Subcutaneous abdominal adipose tissue (tissue), 5 donors: ENCODE measurements at regions not wholly inside any gene's neighbourhood (a gene's known extent, or its start where the extent isn't known, plus 50 kb on each side); places are given as distances from the start of the nearest gene placed in this dataset.

ENCODE experiments used
- H3K27ac ChIP-seq: one replicate; pipeline ENCODE4 v1.7.0; 2013; ENCODE audit warnings: low read depth, mild to moderate bottlenecking, inconsistent platforms, low read length, moderate library complexity
- H3K27me3 ChIP-seq, 5 donors: one replicate each; pipeline ENCODE4 v1.7.0; 2013; ENCODE audit warnings: low read length in 5 of 5, inconsistent platforms in 1 of 5; ENCODE audit not compliant: control insufficient read depth in 5 of 5, insufficient read depth in 4 of 5
- H3K36me3 ChIP-seq, 5 donors: one replicate each; pipeline ENCODE4 v1.7.0; 2013; ENCODE audit warnings: low read length in 5 of 5; ENCODE audit not compliant: control insufficient read depth in 5 of 5, insufficient read depth in 5 of 5
- H3K4me1 ChIP-seq, 5 donors: one replicate each; pipeline ENCODE4 v1.7.0; 2013; ENCODE audit warnings: low read length in 5 of 5, mild to moderate bottlenecking in 3 of 5, moderate library complexity in 1 of 5; ENCODE audit not compliant: control insufficient read depth in 5 of 5, insufficient read depth in 5 of 5
- H3K4me3 ChIP-seq, 5 donors: one replicate each; pipeline ENCODE4 v1.7.0; 2013; ENCODE audit warnings: low read length in 5 of 5, low read depth in 1 of 5
- H3K9ac ChIP-seq, 5 donors: one replicate each; pipeline ENCODE4 v1.7.0; 2013; ENCODE audit warnings: low read length in 5 of 5, mild to moderate bottlenecking in 4 of 5, moderate library complexity in 3 of 5
- H3K9me3 ChIP-seq, 5 donors: one replicate each; pipeline ENCODE4 v1.7.0; 2013; ENCODE audit warnings: low read length in 5 of 5; ENCODE audit not compliant: control insufficient read depth in 5 of 5
- donor health status: healthy.
- donor health status: healthy.
- donor health status: healthy.
- donor health status: healthy.
- donor health status: healthy.

DNA sequence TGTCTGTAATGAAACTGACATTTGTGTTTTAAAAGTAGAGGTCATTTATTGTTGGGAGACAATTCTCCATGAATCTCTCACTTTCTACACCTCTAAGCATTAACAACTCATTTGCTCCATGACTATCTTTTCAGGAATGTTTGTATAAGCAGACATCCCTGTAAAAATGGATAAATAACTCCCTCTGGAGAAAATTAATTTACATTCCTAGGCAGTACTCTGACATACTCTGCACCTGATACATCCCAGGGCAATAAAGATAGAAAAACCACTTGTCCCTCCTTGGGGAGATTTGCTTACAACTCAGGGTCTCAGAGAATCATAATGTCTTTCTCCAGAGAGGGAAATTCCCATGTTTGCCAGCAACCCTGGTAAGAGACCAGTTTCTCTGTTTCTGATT lies 1037.7 kb upstream of the SLC39A10 start:
- Histone ChIP-seq H3K9me3 (peaks cover 0 to 4% (median 0%) of the 10 kb centered on the region in 5 donors), H3K4me3 (no peak overlapping the region), H3K27me3 (no peaks in the 10 kb centered on the region), H3K27ac (no peak overlapping the region), H3K9ac (no peak overlapping the region), H3K36me3 (no peaks in the 10 kb centered on the region), H3K4me1 (no peaks in the 10 kb centered on the region)

DNA sequence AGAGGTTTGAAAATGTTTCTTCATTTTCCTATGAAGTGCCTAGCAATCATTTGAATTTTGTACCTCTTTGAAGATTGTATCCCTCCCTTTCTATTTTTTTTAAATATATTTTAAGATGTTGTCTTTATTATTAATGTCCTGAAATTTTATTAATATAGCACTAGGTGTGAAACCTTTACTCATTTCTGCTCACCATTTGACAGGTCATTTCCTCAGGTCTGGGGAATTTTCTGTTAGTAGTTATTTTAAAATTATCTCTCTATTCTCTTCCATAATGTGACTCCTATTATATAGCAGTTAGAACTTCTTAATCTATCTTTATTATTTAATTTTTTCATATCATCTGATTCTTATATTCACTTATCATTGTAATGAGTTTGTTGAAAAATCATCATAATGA lies 1038.6 kb upstream of the SLC39A10 start:
- no peak overlapping the region for H3K27ac ChIP-seq
- no peak overlapping the region for H3K4me3 ChIP-seq
- H3K36me3 ChIP-seq: no peaks in the 10 kb centered on the region
- no peak overlapping the region for H3K9ac ChIP-seq
- peaks cover 0 to 4% (median 0%) of the 10 kb centered on the region in 5 donors for H3K9me3 ChIP-seq
- H3K27me3 ChIP-seq: no peaks in the 10 kb centered on the region
- no peaks in the 10 kb centered on the region for H3K4me1 ChIP-seq

DNA sequence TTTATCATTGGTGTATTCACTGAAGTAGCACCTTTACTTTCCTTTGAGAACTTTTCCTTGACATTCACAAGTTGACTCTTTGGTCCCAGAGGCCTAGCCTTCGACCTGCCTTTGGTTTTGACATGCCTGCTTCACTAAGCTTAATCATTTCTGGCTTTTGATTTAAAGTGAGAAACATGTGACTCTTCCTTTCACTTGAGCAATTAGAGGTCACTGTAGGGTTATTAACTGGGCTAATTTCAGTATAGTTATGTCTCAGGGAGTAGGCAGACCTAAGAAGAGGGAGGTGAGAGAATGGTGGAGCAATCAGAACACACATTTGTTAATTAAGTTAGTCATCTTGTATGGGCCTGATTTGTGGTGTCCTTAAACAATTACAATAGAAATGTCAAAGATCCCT lies 1040.7 kb upstream of the SLC39A10 start:
- Histone ChIP-seq H3K4me1 (no peaks in the 10 kb centered on the region), H3K27me3 (no peaks in the 10 kb centered on the region), H3K9me3 (peaks cover 0 to 5% (median 3%) of the 10 kb centered on the region in 5 donors), H3K36me3 (no peaks in the 10 kb centered on the region), H3K27ac (no peak overlapping the region), H3K4me3 (no peak overlapping the region), H3K9ac (no peak overlapping the region)

DNA sequence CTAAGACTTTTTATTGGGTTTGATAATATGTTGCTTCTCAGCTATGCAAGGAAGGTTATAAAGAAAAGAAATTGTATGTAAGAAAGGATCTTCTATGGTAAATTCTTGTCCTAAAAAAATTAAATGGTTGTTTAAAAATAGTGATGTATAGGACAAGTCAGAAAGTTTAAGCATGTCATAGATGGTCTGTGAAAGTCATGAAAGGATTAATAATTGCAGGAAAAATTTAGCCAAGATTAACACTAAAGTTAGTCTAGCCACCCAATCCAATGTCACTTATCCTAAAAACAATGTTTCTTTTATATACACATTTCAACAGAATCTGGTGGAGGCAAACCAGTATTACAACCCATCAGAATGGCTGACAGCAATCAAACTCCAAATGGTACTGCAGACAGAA lies 1046.7 kb upstream of the SLC39A10 start:
- no peaks in the 10 kb centered on the region for H3K4me1 ChIP-seq
- H3K27me3 ChIP-seq: no peaks in the 10 kb centered on the region

DNA sequence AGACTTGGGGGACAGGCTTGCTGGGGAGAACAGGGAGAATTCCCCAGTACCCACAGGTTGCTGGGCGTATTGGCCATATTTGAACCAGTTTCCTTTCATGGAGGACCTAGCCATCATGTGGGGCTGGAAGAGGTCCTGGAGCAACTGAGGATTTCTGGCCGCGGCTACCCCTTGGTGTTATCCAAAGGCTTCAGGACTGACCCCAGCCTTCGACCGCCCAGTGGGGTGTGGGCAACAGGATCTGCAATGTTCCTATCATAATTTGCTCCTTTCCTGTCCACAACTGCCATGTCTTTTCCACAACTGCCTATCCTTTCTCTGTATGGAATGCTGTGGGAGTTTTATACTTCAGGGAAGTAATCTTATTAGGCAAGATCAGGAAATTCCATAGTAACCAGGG lies 1053.6 kb upstream of the SLC39A10 start:
- no peaks in the 10 kb centered on the region for H3K36me3 ChIP-seq
- H3K27me3 ChIP-seq: no peaks in the 10 kb centered on the region
- H3K27ac ChIP-seq: no peak overlapping the region
- no peak overlapping the region for H3K9ac ChIP-seq
- H3K4me1 ChIP-seq: no peaks in the 10 kb centered on the region
- H3K4me3 ChIP-seq: no peak overlapping the region
- peaks cover 0 to 9% (median 5%) of the 10 kb centered on the region in 5 donors for H3K9me3 ChIP-seq

More for the DNA sequence above, 1046.7 kb upstream of the SLC39A10 start:
- no peaks in the 10 kb centered on the region for H3K36me3 ChIP-seq
- no peak overlapping the region for H3K4me3 ChIP-seq
- peaks cover 0 to 11% (median 8%) of the 10 kb centered on the region in 5 donors for H3K9me3 ChIP-seq
- H3K9ac ChIP-seq: no peak overlapping the region
- H3K27ac ChIP-seq: no peak overlapping the region

DNA sequence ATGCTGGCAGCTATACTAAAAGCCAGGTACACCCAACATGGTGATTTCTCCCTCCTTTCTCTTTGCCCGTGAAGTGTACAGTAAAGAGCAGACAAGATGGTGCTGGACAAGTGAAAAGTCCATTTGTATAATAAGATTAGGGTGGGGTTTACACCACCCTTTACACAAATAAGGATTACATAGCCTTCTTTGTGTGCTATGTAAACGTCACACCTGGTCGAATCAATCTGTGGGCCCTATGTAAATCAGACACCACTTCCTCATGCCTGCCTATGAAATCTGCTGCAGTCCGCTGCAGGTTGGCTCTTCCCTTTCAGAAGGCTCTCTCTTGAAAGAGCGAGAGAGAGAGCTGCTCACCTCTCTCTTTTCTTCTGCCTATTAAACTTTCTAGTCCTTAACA lies 1054.3 kb upstream of the SLC39A10 start:
- H3K9me3 ChIP-seq: peaks cover 0 to 9% (median 5%) of the 10 kb centered on the region in 5 donors
- H3K27ac ChIP-seq: no peak overlapping the region
- no peaks in the 10 kb centered on the region for H3K4me1 ChIP-seq
- H3K36me3 ChIP-seq: no peaks in the 10 kb centered on the region
- no peak overlapping the region for H3K4me3 ChIP-seq
- H3K9ac ChIP-seq: no peak overlapping the region
- no peaks in the 10 kb centered on the region for H3K27me3 ChIP-seq

DNA sequence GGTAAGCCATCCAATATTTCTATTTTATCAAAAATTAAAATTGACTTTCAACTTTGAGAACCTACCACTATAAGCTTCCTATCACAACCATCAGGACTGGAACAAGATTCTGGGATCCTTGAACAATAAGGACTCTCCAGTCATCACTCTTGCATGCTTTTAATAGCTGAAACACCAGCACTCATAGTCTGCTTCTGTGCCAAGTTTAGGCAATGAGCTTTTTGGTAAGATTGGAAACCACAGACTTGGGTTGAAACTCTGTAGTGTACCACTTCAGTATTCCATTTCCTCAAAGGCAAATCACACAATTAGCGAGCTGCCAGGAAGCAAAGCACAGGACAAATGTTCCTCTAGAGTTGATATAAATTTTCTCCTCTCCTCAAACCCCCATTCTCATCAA lies 1065.8 kb upstream of the SLC39A10 start:
- Histone ChIP-seq H3K9me3 (peaks cover 0 to 3% (median 0%) of the 10 kb centered on the region in 5 donors), H3K27me3 (no peaks in the 10 kb centered on the region), H3K27ac (no peak overlapping the region), H3K4me3 (no peak overlapping the region), H3K9ac (no peak overlapping the region), H3K36me3 (no peaks in the 10 kb centered on the region), H3K4me1 (no peaks in the 10 kb centered on the region)

DNA sequence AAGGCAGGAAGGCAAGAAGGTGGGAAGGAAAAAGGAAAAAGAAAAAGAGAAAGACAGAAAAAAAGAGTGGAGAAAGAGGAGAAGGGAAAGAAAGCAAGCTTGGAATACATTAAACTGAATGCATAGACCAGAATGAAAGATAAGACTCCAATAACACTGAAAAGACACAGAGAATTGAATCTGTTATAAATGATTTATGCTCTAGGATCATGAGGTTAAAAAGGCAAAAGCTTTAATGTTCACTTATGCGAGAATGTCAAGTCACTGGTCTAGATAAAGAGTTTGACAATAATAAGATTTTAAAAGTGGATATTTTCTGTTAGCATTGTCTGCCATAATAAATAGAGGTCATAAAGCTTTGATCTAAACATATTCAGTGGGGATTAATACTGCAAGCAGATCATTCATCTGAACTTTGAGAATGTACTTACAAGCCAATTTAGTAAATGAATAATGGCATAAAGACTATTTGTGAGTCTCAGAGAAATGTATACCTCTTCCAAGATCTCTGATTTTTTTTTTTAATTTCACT lies 1069.2 kb upstream of the SLC39A10 start:
- Histone ChIP-seq H3K27me3 (no peaks in the 10 kb centered on the region), H3K9ac (no peak overlapping the region), H3K27ac (no peak overlapping the region), H3K36me3 (no peaks in the 10 kb centered on the region), H3K4me1 (no peaks in the 10 kb centered on the region), H3K4me3 (no peak overlapping the region), H3K9me3 (no peaks in the 10 kb centered on the region)

DNA sequence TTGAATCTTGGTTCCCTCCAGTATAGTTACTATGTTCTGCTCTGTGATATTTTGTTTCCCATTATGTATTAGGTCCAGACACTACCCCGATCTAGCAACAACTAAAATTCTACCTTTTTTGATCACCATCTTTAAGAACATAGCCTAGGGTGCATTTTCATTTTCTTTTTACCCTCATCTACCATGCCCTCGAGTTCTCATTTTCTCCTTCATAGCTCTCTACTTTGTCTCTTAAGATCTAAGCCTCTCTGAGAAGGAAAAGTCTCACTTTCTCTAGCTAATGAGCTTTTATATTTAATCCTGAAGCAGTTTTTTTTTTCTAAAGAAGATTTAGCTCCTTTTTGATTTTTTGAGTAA lies 1089.4 kb upstream of the SLC39A10 start:
- Histone ChIP-seq H3K4me3 (no peak overlapping the region), H3K36me3 (no peaks in the 10 kb centered on the region), H3K4me1 (no peaks in the 10 kb centered on the region), H3K9me3 (no peaks in the 10 kb centered on the region), H3K9ac (no peak overlapping the region), H3K27ac (no peak overlapping the region), H3K27me3 (no peaks in the 10 kb centered on the region)

DNA sequence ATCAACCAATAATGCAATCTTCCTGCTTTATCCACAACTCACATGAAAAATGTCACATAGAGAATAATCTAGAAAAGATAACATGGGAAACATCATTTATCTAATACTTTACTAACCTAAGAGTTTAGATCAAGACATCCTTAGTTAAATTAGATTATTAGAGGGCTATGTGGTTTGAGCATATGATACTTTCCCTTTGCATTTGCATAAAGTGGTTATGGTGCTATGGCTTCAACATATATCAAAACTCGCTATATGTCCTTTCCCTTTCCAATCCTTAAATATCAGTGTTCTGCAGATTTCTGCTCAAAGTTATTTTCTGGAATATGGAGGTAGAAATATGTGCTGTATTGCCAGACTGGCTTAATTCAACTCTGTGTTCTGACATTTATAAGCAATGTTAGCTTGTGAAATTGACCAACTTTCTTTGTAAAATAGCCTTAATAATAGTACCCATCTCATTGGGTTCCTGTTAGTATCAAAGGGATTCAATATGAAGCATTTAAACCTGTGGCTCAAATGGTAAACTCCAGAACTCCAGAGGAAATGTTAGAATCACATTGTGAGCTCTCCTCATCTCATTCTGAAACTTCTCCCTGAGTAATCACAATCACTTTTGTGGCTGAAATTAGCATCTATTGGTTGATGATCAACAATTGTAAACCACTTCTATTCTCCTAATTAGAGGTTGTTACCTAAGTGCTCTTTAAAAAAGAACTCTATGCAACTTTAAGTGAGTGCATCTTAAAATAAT lies 1089.9 kb upstream of the SLC39A10 start:
- no peaks in the 10 kb centered on the region for H3K27me3 ChIP-seq
- no peak overlapping the region for H3K9ac ChIP-seq
- H3K36me3 ChIP-seq: no peaks in the 10 kb centered on the region
- no peak overlapping the region for H3K4me3 ChIP-seq
- H3K9me3 ChIP-seq: peaks cover 0 to 2% (median 0%) of the 10 kb centered on the region in 5 donors
- H3K27ac ChIP-seq: no peak overlapping the region
- H3K4me1 ChIP-seq: no peaks in the 10 kb centered on the region
